GM04504 (cell line): ENCODE measurements at regions not wholly inside any gene's neighbourhood (a gene's known extent, or its start where the extent isn't known, plus 50 kb on each side); places are given as distances from the start of the nearest gene placed in this dataset.

Experiments
- DNase-seq: peaks from one replicate; pipeline ENCODE4 v3.0.0-alpha.2; 2012; ENCODE audit warnings: low read depth

DNA sequence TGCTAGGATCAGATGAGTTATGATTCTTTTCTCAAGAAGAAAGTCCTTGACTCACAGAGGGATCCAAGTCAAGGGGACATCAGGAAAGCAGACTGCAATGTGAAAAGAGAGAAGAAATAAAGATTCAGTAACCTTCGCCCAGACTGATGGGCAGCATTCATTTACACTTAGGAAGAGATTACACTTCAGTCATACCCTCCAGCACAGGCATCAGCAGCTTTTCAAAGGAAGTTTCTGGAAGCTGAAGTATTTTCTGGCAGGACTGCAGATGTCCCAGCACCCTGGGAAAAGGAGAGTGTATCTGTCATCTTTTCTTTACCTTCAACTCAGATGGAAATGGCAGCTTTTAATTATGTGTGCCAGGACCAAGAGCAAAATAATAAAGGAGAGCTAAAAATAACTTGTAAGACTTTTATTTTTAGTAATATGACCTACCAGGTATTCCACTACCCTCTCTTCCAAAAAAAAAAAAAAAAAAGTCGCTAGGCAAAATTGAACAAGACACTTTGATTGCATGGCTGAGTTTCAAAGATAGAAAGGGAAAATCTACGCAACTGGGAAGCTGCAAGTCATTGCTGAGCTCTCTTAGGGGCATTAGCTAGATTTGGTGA lies 712.1 kb downstream of the EPM2A start:
- no peak for DNase-seq

- no peak for DNase-seq
Measured at GRCh38 chr6:145025488-145025887, 709.8 kb downstream of the EPM2A start.

DNA sequence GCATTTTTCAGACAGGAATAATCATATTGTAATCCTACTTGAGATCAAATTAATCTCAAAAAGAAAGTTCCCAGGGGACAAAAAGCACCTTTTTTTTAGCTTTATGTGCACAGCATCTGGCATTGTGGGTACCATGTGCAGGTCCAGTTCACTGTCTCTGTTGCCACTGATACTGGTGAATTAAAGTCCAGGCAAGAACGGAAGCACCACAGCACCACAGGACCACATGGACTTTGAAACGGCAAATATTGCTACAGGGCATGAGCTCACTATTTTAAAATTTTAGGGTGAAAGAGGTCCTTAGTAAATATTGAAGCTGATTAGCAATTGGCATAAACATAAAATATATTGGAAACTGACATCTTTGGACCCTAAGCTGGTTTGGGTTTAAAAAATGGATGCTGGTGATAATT lies 709.0 kb downstream of the EPM2A start:
- DNase-seq = no peak

DNA sequence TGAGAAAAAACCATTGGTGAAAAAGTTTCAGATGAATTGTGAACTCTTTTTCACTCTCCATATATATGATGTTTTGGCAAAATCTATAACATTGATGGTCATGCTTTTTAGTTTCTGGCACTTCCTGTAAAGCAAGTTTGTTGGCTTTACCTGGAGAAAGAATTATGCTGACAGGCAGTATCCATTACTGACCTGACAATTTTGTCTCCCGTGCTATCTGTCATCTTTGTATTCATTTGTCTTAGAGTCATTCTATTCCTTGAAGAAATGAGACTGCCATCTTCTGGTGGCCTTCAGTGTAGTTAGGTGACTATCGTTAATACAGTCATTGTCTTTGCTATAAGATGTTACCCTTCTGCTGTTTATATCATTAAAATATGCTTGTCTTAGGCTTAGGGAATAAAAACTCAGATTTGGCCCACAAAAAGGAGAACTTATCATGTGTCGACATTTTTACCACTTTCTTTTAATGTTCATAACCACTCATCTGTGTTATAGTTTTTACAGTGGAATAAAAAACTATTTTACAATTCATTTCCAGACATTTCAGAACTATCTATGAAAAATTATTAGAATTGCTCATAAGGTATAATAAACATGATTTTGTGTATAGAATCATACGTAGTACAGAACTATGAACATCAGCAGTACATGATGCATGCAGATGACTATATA lies 707.0 kb downstream of the EPM2A start:
- DNase-seq = peak; percentile 18

DNA sequence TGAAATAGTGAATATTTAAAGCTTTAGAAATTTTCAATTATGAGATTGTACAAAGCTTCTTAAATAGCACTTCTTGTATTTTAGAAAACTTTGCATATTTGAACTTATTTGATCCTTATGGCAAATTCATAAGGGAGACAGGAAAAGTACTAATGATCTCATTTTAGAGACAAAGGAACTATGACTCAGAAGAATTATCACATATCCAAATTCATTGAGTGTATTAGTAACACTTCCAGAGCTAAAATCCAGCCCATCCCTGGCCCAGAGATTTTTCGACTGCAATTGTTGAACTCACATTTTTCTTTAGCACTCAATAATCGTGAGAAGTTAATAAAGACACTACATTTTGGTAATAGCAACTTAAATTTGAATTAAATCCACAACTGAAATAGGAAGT lies 704.3 kb downstream of the EPM2A start:
- DNase-seq = no peak

DNA sequence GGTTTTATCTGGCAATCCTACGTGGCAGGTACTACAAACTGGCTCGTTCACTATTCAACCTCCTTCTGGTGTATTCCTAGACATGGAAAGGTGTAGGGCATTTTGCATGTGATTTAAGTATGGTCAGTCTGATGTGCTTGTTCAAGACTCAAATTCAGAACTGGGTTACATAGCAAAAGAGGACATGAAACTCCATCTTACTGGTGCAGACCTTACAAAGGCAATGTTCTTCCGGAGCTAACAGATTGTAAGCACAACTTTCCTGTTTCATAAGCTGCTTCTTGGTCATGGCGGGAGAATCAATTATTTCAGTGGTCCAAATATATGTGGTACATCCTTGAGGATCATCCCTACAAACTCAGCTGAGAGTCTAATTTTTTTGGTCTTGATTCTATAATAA lies 703.4 kb downstream of the EPM2A start:
- DNase-seq = no peak

- no peak for DNase-seq
Measured at GRCh38 chr6:145032562-145033145, 702.7 kb downstream of the EPM2A start.

DNA sequence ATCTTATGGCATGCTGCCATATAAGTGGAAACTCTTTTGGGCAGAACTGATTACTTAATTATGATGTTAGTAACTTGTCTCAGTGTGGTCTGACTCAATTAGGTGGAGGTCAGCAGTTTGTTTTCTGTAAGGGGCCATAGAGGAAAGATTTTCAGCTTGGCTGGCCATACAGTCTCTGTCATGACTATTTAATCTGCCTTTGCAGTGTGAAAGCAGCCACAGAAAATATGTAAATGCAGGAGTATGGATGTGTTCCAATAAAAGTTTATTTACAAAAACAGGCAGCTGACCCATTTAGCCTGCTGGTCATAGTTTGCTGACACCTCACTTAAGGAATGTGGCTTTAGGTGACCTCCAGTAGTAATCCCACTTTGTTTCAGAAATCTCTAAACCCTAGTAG lies 700.7 kb downstream of the EPM2A start:
- no peak for DNase-seq

DNA sequence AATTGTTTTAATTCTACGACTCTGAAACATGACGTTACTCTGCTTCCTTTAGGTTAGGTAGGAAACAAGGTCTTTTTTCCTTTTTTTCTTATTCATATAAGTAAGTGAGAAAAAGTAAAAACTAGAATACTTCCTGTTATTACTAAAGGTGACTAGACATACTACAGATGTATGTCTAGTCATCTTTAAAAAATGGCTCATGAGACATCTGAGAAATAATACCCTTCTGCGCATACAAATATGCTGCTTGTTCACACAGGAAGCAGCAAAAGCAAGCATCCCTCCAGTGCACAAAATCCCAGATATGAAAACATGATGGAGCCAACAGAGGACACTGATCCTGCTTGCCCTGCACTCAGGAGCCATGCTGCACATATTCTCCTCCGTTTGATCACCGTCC lies 699.1 kb downstream of the EPM2A start:
- DNase-seq = no peak

DNA sequence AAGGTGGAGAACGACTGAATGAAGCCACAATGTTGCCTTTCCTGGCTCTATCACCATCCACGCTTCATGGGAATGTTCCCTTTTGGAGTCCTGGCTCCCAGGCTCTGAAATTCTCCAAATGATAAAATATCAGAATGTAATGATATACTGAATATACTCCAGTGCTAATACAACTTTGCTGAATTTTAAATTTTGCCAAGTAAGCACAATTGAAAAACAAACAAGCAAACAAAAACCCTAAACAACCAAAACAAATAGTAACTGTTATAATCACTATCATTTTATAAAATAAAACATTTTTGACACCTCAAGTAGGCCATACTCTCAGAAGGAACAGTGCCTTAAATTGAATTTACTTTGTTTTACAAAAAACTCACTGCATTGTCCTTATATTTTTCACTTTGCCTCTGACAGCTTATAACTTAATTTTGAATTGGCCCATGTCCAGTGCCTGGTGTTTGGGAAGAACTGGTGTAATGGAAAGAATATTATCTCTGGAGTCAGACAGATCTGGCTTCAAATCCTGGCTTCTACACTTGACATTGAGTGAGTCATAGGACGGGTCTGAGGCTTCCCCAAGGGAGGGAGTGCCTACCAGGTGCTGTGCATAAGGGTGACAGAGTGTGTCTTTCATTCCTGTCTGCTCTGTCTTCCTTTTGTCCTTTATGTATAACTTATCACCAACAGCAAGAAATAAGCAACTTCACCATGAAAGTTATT lies 698.3 kb downstream of the EPM2A start:
- no peak for DNase-seq

GRCh38 chr6:145042559-145042958 lies 692.8 kb downstream of the EPM2A start:
- no peak for DNase-seq

- no peak for DNase-seq
Measured at GRCh38 chr6:145043926-145044500, 691.3 kb downstream of the EPM2A start.

DNA sequence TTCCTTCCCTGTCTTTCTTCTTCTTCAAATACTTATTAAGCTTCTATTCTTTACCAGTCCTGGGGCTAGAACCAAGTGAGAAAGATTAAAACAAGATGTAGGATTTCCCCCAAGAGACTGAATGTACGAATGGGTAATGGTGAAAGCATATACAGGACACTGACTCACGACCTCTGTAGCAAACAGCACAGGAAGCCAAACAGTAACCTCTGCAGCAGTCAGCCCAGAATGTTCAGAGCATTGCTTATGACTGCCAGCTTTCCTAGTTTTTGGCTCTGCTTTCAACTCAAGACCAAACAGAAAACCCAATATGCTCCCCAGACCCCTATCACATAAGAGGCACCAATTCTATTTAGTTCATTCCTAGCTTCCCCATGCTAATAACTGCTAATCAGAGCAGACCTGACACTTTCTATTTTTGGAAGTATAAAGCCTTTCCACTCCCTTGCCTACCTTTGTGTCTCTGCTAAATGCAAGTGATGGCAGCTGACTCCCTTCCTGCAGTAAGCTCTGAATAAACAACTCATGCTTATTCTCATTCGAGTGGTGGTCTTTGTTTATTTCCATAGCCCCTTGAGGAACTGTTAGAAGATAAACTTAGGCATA lies 690.6 kb downstream of the EPM2A start:
- DNase-seq = peak; percentile 50

- no peak for DNase-seq
Measured at GRCh38 chr6:145045582-145045981, 689.7 kb downstream of the EPM2A start.

DNA sequence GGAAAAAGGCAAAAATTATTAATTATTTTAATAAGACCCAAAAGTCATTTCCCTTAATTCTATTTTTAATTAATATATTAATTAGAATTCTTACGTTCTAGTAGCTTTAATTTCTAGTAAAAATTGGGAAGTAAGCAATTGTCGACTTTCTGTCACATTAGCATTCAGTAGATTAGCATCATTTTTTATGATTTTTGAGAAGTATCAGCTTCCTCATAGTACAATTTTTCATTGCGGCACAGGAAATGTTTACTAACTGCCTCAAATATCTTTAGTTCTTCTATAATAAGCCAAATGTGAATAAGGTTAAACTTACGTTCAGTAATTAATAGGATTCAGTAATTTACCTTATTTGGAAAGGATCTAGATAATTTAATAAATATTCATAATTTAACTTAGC lies 687.4 kb downstream of the EPM2A start:
- no peak for DNase-seq

DNA sequence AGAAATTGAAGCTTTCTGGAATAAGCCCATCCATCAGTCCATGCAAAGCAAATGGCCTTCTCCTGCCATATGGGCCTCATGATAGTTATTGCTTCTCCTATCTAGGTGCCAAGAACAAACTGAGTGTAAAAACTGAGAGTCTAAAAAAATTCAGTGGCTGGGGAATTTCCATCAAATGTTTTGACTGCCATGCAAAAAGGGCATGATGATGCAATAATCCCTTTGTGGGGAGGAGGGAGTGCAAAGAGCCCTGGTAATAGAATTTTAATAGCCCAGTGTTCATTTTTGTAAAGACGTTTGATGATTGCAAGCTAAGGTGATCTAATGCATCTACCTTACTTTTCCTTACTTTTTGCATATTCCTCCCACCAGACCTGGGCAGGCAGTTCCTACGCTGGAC lies 683.7 kb downstream of the EPM2A start:
- DNase-seq = no peak

DNA sequence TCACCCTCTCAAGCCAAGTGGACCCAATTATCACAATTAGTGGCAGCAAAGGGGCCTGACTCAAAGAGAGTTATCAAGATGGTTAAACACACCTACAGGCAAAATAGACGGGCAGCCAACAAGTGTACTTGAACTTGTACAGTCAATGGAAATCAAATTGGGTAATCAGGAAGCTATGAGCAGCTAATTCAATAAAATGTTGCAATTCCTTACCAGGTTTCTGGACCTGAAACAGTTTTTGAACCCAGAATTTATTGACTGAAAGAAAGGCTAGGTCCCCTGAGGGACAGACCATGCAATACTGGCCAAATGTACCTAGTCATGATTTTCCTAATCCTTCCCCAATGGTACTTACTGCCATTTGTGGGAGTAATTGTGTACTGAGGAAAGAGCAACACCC lies 679.8 kb downstream of the EPM2A start:
- no peak for DNase-seq

DNA sequence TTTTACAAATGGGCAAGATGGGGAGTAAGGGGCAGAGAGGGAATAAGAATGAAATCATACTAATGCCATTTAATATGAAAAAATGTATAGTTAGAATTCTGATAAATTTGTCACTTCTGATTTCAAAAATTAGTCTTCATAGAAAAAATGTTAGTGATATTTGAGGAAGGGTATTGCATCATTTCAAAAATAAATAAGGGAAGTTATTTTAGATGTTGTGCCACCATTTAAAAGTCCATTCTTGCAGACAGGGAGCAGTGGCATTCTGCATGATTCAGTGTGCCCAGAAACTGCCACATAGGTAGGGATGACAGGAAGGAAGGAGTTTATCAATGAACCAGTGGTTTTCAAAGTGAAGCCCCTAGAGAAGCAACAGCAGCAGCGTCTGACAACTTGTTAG lies 674.6 kb downstream of the EPM2A start:
- no peak for DNase-seq

GRCh38 chr6:145063091-145063490 lies 672.2 kb downstream of the EPM2A start:
- no peak for DNase-seq

DNA sequence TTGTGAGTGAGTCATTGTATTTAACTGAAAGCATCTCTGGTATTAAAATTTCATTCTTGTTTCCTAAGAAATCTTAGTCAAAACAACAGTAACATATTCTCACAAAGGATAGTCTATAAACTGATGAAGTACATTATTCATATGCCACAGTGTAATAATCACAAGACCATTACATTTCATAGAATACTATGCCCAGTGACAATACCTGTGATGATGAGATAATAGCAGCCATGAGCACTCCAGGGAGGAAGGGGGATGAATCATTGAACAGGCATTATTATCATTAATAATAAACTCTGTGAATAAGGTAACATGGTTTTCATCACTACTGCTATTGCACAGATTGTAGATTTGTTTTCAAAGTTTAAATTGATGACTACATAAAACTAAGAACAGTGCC lies 667.9 kb downstream of the EPM2A start:
- DNase-seq = peak; percentile 23

GRCh38 chr6:145068577-145068976 lies 666.7 kb downstream of the EPM2A start:
- DNase-seq = no peak

DNA sequence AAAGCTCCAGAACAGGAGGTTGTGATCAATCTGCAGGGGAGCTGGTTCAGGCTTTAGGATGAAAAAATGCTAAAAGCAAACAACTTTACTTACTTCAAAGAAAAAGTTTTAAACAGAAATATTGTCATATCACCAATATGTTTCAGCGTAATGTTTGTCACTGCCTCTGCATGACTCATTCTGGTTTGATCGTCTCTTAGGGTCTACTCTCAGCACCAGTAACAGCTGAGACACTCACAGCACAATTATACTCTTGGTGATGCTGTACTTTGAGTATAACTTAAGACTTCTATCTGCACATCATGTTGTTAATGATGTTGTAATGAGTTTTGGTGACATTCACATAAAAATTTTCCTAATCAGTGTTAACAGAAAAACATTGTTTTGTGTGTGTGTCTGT lies 665.4 kb downstream of the EPM2A start:
- no peak for DNase-seq
